HG03457 (cell line): ENCODE measurements at regions not wholly inside any gene's neighbourhood (a gene's known extent, or its start where the extent isn't known, plus 50 kb on each side); places are given as distances from the start of the nearest gene placed in this dataset.

Experiments
- ATAC-seq: cut with Tn5 transposase; IDR thresholded peaks from one replicate; pipeline ENCODE4 v1.9.1; 2021; ENCODE audit warnings: moderate number of reproducible peaks; ENCODE audit not compliant: unreplicated experiment

- ATAC-seq, result peak; percentile 97
Observed at GRCh38 chr11:104609311-104610085, 288.8 kb downstream of the CASP12 start.

- ATAC-seq, result no peak
Observed at GRCh38 chr11:104602643-104603042, 295.6 kb downstream of the CASP12 start.

GRCh38 chr11:104594228-104594958 lies 303.9 kb downstream of the CASP12 start:
- ATAC-seq, result no peak

GRCh38 chr11:104588970-104589369 lies 309.3 kb downstream of the CASP12 start:
- ATAC-seq, result no peak

GRCh38 chr11:104588446-104588845 lies 309.8 kb downstream of the CASP12 start:
- no peak for ATAC-seq

GRCh38 chr11:104584823-104585222 lies 313.4 kb downstream of the CASP12 start:
- no peak for ATAC-seq

- no peak for ATAC-seq
Observed at GRCh38 chr11:104583857-104584256, 314.4 kb downstream of the CASP12 start.

- ATAC-seq, result no peak
Observed at GRCh38 chr11:104582431-104582830, 315.8 kb downstream of the CASP12 start.

GRCh38 chr11:104581246-104581980 lies 316.8 kb downstream of the CASP12 start:
- no peak for ATAC-seq

GRCh38 chr11:104573441-104573990 lies 324.7 kb downstream of the CASP12 start:
- ATAC-seq, result no peak

- ATAC-seq, result no peak
Observed at GRCh38 chr11:104572279-104572678, 326.0 kb downstream of the CASP12 start.

GRCh38 chr11:104570078-104570701 lies 328.1 kb downstream of the CASP12 start:
- ATAC-seq, result no peak

GRCh38 chr11:104565583-104565961 lies 332.7 kb downstream of the CASP12 start:
- ATAC-seq, result no peak

- ATAC-seq, result no peak
Observed at GRCh38 chr11:104564921-104565582, 333.2 kb downstream of the CASP12 start.

- ATAC-seq, result no peak
Observed at GRCh38 chr11:104556606-104557301, 341.5 kb downstream of the CASP12 start.

- ATAC-seq, result no peak
Observed at GRCh38 chr11:104549019-104549418, 349.2 kb downstream of the CASP12 start.

- no peak for ATAC-seq
Observed at GRCh38 chr11:104547996-104548661, 350.1 kb downstream of the CASP12 start.

GRCh38 chr11:104546501-104546900 lies 351.8 kb downstream of the CASP12 start:
- ATAC-seq, result no peak

- ATAC-seq, result no peak
Observed at GRCh38 chr11:104541701-104542100, 356.6 kb downstream of the CASP12 start.
